ENCODE measurements at regions not wholly inside any gene's neighbourhood (a gene's known extent, or its start where the extent isn't known, plus 50 kb on each side); places are given as distances from the start of the nearest gene placed in this dataset.

GRCh38 chr11:107276077-107276476 is 181.5 kb downstream of the CWF19L2 start:
- ChIA-PET CTCF (no interaction called here), POLR2A (ENCODE audit: unreplicated experiment) (no interaction called here)
- TF ChIP-seq CTCF (conservative IDR thresholded peaks at IDR 0.05) (no peak), EZH2 (IDR thresholded peaks at IDR 0.05; ENCODE audit: low read depth) (no peak)
- no TSS peak for BruUV-seq (replicated peaks)
- DNase-seq, result no peak
- H3K4me3 ChIP-seq, result no peak overlapping the region
- no peak overlapping the region for H3K4me2 ChIP-seq
- no peaks in the 10 kb centered on the region for H3F3A ChIP-seq (ENCODE audit: insufficient read depth, low read depth)
- intact Hi-C loops (cut with micrococcal nuclease; ENCODE audit: unreplicated experiment), result no loop called here
- H3K4me1 ChIP-seq (replicated peaks; ENCODE audit: insufficient read depth), result no peaks in the 10 kb centered on the region
- no peaks in the 10 kb centered on the region for H3K36me3 ChIP-seq (ENCODE audit: low read depth)
- H4K20me1 ChIP-seq (ENCODE audit: insufficient read depth), result no peaks in the 10 kb centered on the region
- H2AFZ ChIP-seq, result no peak overlapping the region
- H3K79me2 ChIP-seq (ENCODE audit: low read depth), result no peaks in the 10 kb centered on the region
- 0 out of 2 replicates have a peak, but pooled peaks cover 5% of the 10 kb centered on the region for H3K27me3 ChIP-seq (ENCODE audit: insufficient read depth, low read depth)
- H3K9me3 ChIP-seq (ENCODE audit: insufficient read depth, low read depth), result no peaks in the 10 kb centered on the region
- no peaks in the 10 kb centered on the region for H3K9me2 ChIP-seq (ENCODE audit: insufficient read depth)
- H3K27ac ChIP-seq, result no peak overlapping the region

GRCh38 chr11:107275632-107276031 is 182.0 kb downstream of the CWF19L2 start:
- Histone ChIP-seq H2AFZ (no peak overlapping the region), H3F3A (ENCODE audit: insufficient read depth, low read depth) (no peaks in the 10 kb centered on the region), H3K4me3 (no peak overlapping the region), H3K9me3 (ENCODE audit: insufficient read depth, low read depth) (no peaks in the 10 kb centered on the region), H3K4me1 (replicated peaks; ENCODE audit: insufficient read depth) (no peaks in the 10 kb centered on the region), H3K36me3 (ENCODE audit: low read depth) (no peaks in the 10 kb centered on the region), H3K79me2 (ENCODE audit: low read depth) (no peaks in the 10 kb centered on the region), H3K4me2 (no peak overlapping the region), H3K27ac (no peak overlapping the region), H4K20me1 (ENCODE audit: insufficient read depth) (no peaks in the 10 kb centered on the region), H3K9me2 (ENCODE audit: insufficient read depth) (no peaks in the 10 kb centered on the region), H3K27me3 (ENCODE audit: insufficient read depth, low read depth) (0 out of 2 replicates have a peak, but pooled peaks cover 5% of the 10 kb centered on the region)
- BruUV-seq (replicated peaks), result no TSS peak
- TF ChIP-seq CTCF (conservative IDR thresholded peaks at IDR 0.05), result no peak
- TF ChIP-seq EZH2 (IDR thresholded peaks at IDR 0.05; ENCODE audit: low read depth), result no peak
- CTCF ChIA-PET, result no interaction called here
- POLR2A ChIA-PET (ENCODE audit: unreplicated experiment), result no interaction called here
- no peak for DNase-seq
- intact Hi-C loops (cut with micrococcal nuclease; ENCODE audit: unreplicated experiment), result no loop called here

GRCh38 chr11:107274138-107274537 is 183.5 kb downstream of the CWF19L2 start:
- BruUV-seq (replicated peaks), result no TSS peak

GRCh38 chr11:107272561-107272960 is 185.1 kb downstream of the CWF19L2 start:
- no TSS peak for BruUV-seq (replicated peaks)
- Histone ChIP-seq H3K9me2 (ENCODE audit: insufficient read depth) (no peaks in the 10 kb centered on the region), H3K27me3 (ENCODE audit: insufficient read depth, low read depth) (0 out of 2 replicates have a peak, but pooled peaks cover 5% of the 10 kb centered on the region), H3K36me3 (ENCODE audit: low read depth) (no peaks in the 10 kb centered on the region), H2AFZ (no peak overlapping the region), H3F3A (ENCODE audit: insufficient read depth, low read depth) (no peaks in the 10 kb centered on the region), H3K4me3 (no peak overlapping the region), H3K4me2 (no peak overlapping the region), H3K79me2 (ENCODE audit: low read depth) (no peaks in the 10 kb centered on the region), H3K27ac (no peak overlapping the region), H3K9me3 (ENCODE audit: insufficient read depth, low read depth) (no peaks in the 10 kb centered on the region), H3K4me1 (replicated peaks; ENCODE audit: insufficient read depth) (no peaks in the 10 kb centered on the region), H4K20me1 (ENCODE audit: insufficient read depth) (no peaks in the 10 kb centered on the region)
- no peak for DNase-seq
- CTCF ChIA-PET, result no interaction called here
- POLR2A ChIA-PET (ENCODE audit: unreplicated experiment), result no interaction called here
- TF ChIP-seq CTCF (conservative IDR thresholded peaks at IDR 0.05) (no peak), EZH2 (IDR thresholded peaks at IDR 0.05; ENCODE audit: low read depth) (no peak)
- intact Hi-C loops (cut with micrococcal nuclease; ENCODE audit: unreplicated experiment), result no loop called here

More at GRCh38 chr11:107274138-107274537, 183.5 kb downstream of the CWF19L2 start:
- H3F3A ChIP-seq (ENCODE audit: insufficient read depth, low read depth), result no peaks in the 10 kb centered on the region
- H3K27ac ChIP-seq, result no peak overlapping the region
- H3K9me3 ChIP-seq (ENCODE audit: insufficient read depth, low read depth), result no peaks in the 10 kb centered on the region
- no peak overlapping the region for H3K4me3 ChIP-seq
- intact Hi-C loops (cut with micrococcal nuclease; ENCODE audit: unreplicated experiment), result no loop called here
- no peaks in the 10 kb centered on the region for H3K79me2 ChIP-seq (ENCODE audit: low read depth)
- H3K9me2 ChIP-seq (ENCODE audit: insufficient read depth), result no peaks in the 10 kb centered on the region
- 0 out of 2 replicates have a peak, but pooled peaks cover 5% of the 10 kb centered on the region for H3K27me3 ChIP-seq (ENCODE audit: insufficient read depth, low read depth)
- no peaks in the 10 kb centered on the region for H3K4me1 ChIP-seq (replicated peaks; ENCODE audit: insufficient read depth)
- no peaks in the 10 kb centered on the region for H4K20me1 ChIP-seq (ENCODE audit: insufficient read depth)
- no peak overlapping the region for H2AFZ ChIP-seq
- no peak for DNase-seq
- POLR2A ChIA-PET (ENCODE audit: unreplicated experiment), result no interaction called here
- H3K4me2 ChIP-seq, result no peak overlapping the region
- H3K36me3 ChIP-seq (ENCODE audit: low read depth), result no peaks in the 10 kb centered on the region
- TF ChIP-seq EZH2 (IDR thresholded peaks at IDR 0.05; ENCODE audit: low read depth), result no peak
- CTCF ChIA-PET, result no interaction called here
